DOHH2 (cell line): ENCODE measurements at regions not wholly inside any gene's neighbourhood (a gene's known extent, or its start where the extent isn't known, plus 50 kb on each side); places are given as distances from the start of the nearest gene placed in this dataset.

ENCODE experiments used
- H3F3A ChIP-seq: fragments of 200-600 bp; sonication (generic), shearing (Covaris generic); 2 replicates; pipeline ENCODE4 v1.6.0; 2016; ENCODE audit warnings: antibody characterized with exemption, mild to moderate bottlenecking; ENCODE audit not compliant: control insufficient read depth, insufficient read depth
- H3K27ac ChIP-seq: fragments of 200-600 bp; sonication (generic); 2 replicates; pipeline ENCODE4 v1.5.1; 2014; ENCODE audit warnings: low read depth, mild to moderate bottlenecking, low read length, moderate library complexity
- H3K27me3 ChIP-seq: fragments of 200-600 bp; sonication (generic); 2 replicates; pipeline ENCODE4 v1.6.1; 2014; ENCODE audit warnings: mild to moderate bottlenecking, low read length, mixed read lengths; ENCODE audit not compliant: control insufficient read depth
- H3K36me3 ChIP-seq: fragments of 200-600 bp; sonication (generic); 2 replicates; pipeline ENCODE4 v1.6.1; 2014; ENCODE audit warnings: mild to moderate bottlenecking, low read length, moderate library complexity, mixed read lengths; ENCODE audit not compliant: control insufficient read depth
- H3K4me1 ChIP-seq: fragments of 200-600 bp; sonication (generic); 2 replicates; pipeline ENCODE4 v1.6.1; 2014; ENCODE audit warnings: mild to moderate bottlenecking, low read length, mixed read lengths; ENCODE audit not compliant: control insufficient read depth
- H3K4me2 ChIP-seq: fragments of 200-600 bp; sonication (generic); 2 replicates; pipeline ENCODE4 v1.6.0; 2014; ENCODE audit warnings: mild to moderate bottlenecking, low read length, moderate library complexity
- H3K4me3 ChIP-seq: fragments of 200-600 bp; sonication (generic); 2 replicates; pipeline ENCODE4 v1.5.1; 2014; ENCODE audit warnings: mild to moderate bottlenecking, low read length, mixed read lengths
- H3K79me2 ChIP-seq: fragments of 200-600 bp; sonication (generic); 2 replicates; pipeline ENCODE4 v1.6.1; 2014; ENCODE audit warnings: mild to moderate bottlenecking, low read length, mixed read lengths; ENCODE audit not compliant: control insufficient read depth
- H3K9me2 ChIP-seq: fragments of 200-600 bp; sonication (generic); replicated peaks from 2 replicates; pipeline ENCODE4 v1.6.1; 2014; ENCODE audit warnings: mild to moderate bottlenecking, low read length, mixed read lengths; ENCODE audit not compliant: control insufficient read depth
- H3K9me3 ChIP-seq: fragments of 200-600 bp; sonication (generic); 2 replicates; pipeline ENCODE4 v1.6.1; 2014; ENCODE audit warnings: antibody characterized with exemption, low read length, mixed read lengths; ENCODE audit not compliant: control insufficient read depth, insufficient read depth
- H4K20me1 ChIP-seq: fragments of 200-600 bp; sonication (generic); 2 replicates; pipeline ENCODE4 v1.6.0; 2014; ENCODE audit warnings: low read depth, mild to moderate bottlenecking, antibody characterized with exemption, low read length, moderate library complexity; ENCODE audit not compliant: control insufficient read depth, insufficient read depth
- CTCF ChIP-seq: fragments of 200-600 bp; sonication (generic); IDR thresholded peaks from one replicate; pipeline ENCODE4 v1.5.1; 2014; ENCODE audit warnings: antibody characterized with exemption, mild to moderate bottlenecking, low read depth, low read length; ENCODE audit not compliant: poor library complexity, severe bottlenecking
- EZH2phosphoT487 ChIP-seq: fragments of 200-600 bp; sonication (generic); IDR thresholded peaks from 2 replicates; pipeline ENCODE4 v1.6.1; 2017; ENCODE audit warnings: borderline replicate concordance, mild to moderate bottlenecking, antibody characterized with exemption, low read length, moderate library complexity, mixed read lengths

- Histone ChIP-seq H3K4me1 (no peaks in the 10 kb centered on the region), H3K9me3 (no peaks in the 10 kb centered on the region), H4K20me1 (no peaks in the 10 kb centered on the region), H3K9me2 (no peaks in the 10 kb centered on the region), H3K27ac (no peak overlapping the region), H3F3A (no peaks in the 10 kb centered on the region), H3K4me2 (no peak overlapping the region), H3K4me3 (no peak overlapping the region), H3K27me3 (no peaks in the 10 kb centered on the region), H3K79me2 (no peaks in the 10 kb centered on the region), H3K36me3 (no peaks in the 10 kb centered on the region)
- TF ChIP-seq EZH2phosphoT487 (no peak), CTCF (no peak)
Observed at GRCh38 chr21:24444736-24445135, 1162.5 kb downstream of the MRPL39 start.

GRCh38 chr21:24436236-24436635 is 1171.0 kb downstream of the MRPL39 start:
- H3K36me3 ChIP-seq, result no peaks in the 10 kb centered on the region
- no peaks in the 10 kb centered on the region for H3K27me3 ChIP-seq
- TF ChIP-seq EZH2phosphoT487 (no peak), CTCF (no peak)
- no peaks in the 10 kb centered on the region for H3F3A ChIP-seq
- H3K9me3 ChIP-seq, result no peaks in the 10 kb centered on the region
- H3K79me2 ChIP-seq, result no peaks in the 10 kb centered on the region
- no peaks in the 10 kb centered on the region for H4K20me1 ChIP-seq
- H3K9me2 ChIP-seq, result no peaks in the 10 kb centered on the region
- H3K4me2 ChIP-seq, result no peak overlapping the region
- no peak overlapping the region for H3K27ac ChIP-seq
- H3K4me3 ChIP-seq, result no peak overlapping the region
- H3K4me1 ChIP-seq, result no peaks in the 10 kb centered on the region

GRCh38 chr21:24428591-24429199 is 1178.6 kb downstream of the MRPL39 start:
- H3K79me2 ChIP-seq, result no peaks in the 10 kb centered on the region
- H3K27me3 ChIP-seq, result no peaks in the 10 kb centered on the region
- no peaks in the 10 kb centered on the region for H3K36me3 ChIP-seq
- no peak overlapping the region for H3K27ac ChIP-seq
- H4K20me1 ChIP-seq, result no peaks in the 10 kb centered on the region
- no peak overlapping the region for H3K4me3 ChIP-seq
- H3K9me3 ChIP-seq, result no peaks in the 10 kb centered on the region
- no peaks in the 10 kb centered on the region for H3K9me2 ChIP-seq
- H3K4me2 ChIP-seq, result no peak overlapping the region
- no peaks in the 10 kb centered on the region for H3K4me1 ChIP-seq
- TF ChIP-seq CTCF (no peak), EZH2phosphoT487 (no peak)
- no peaks in the 10 kb centered on the region for H3F3A ChIP-seq
